Ovary (tissue), 3 donors: ENCODE measurements at regions not wholly inside any gene's neighbourhood (a gene's known extent, or its start where the extent isn't known, plus 50 kb on each side); places are given as distances from the start of the nearest gene placed in this dataset.

ENCODE experiments used
- CTCF ChIP-seq, 3 donors: fragments of 450-650 bp in 2 of 3; fragments of 200-600 bp in 1 of 3; IDR thresholded peaks; one replicate each; pipeline versions ENCODE4 v1.5.1 to v1.8.0; 2016 to 2022; ENCODE audit warnings: antibody characterized with exemption in 3 of 3, mild to moderate bottlenecking in 1 of 3
- EP300 ChIP-seq: sonication (generic); formaldehyde crosslinking; IDR thresholded peaks from one replicate; pipeline ENCODE4 v1.6.1; 2017; ENCODE audit warnings: antibody characterized with exemption
- POLR2A ChIP-seq: fragments of 450-650 bp; IDR thresholded peaks from one replicate; pipeline ENCODE4 v1.6.1; 2017; ENCODE audit warnings: antibody characterized with exemption, mild to moderate bottlenecking, moderate library complexity
- donor health status: DM: no; HTN: no; CAD: no.

- TF ChIP-seq EP300 (no peak), CTCF (IDR thresholded peaks at IDR 0.05) (no peak), POLR2A (no peak)
Measured at GRCh38 chr7:152987656-152988055, 228.1 kb downstream of the ACTR3B start.
